HCEC 1CT (cell line): ENCODE measurements at regions not wholly inside any gene's neighbourhood (a gene's known extent, or its start where the extent isn't known, plus 50 kb on each side); places are given as distances from the start of the nearest gene placed in this dataset.

ENCODE experiments used
- DNase-seq: peaks from one replicate; pipeline ENCODE4 v3.0.0-alpha.2; 2017

GRCh38 chr5:4541334-4541733 is 598.8 kb upstream of the ADAMTS16 start:
- no peak for DNase-seq

- no peak for DNase-seq
These were observed 597.9 kb upstream of the ADAMTS16 start for GRCh38 chr5:4542145-4542778.

GRCh38 chr5:4544049-4544670 is 596.0 kb upstream of the ADAMTS16 start:
- DNase-seq, result no peak

- no peak for DNase-seq
These were observed 592.6 kb upstream of the ADAMTS16 start for GRCh38 chr5:4547547-4547946.

GRCh38 chr5:4548341-4548740 is 591.8 kb upstream of the ADAMTS16 start:
- DNase-seq, result no peak

GRCh38 chr5:4549351-4549750 is 590.8 kb upstream of the ADAMTS16 start:
- no peak for DNase-seq

- no peak for DNase-seq
These were observed 589.1 kb upstream of the ADAMTS16 start for GRCh38 chr5:4551034-4551433.

- no peak for DNase-seq
These were observed 587.0 kb upstream of the ADAMTS16 start for GRCh38 chr5:4553130-4553529.

GRCh38 chr5:4553978-4554377 is 586.2 kb upstream of the ADAMTS16 start:
- DNase-seq, result no peak

GRCh38 chr5:4555725-4556285 is 584.3 kb upstream of the ADAMTS16 start:
- DNase-seq, result no peak

GRCh38 chr5:4561403-4561802 is 578.7 kb upstream of the ADAMTS16 start:
- no peak for DNase-seq

- no peak for DNase-seq
These were observed 576.7 kb upstream of the ADAMTS16 start for GRCh38 chr5:4563400-4563799.

- no peak for DNase-seq
These were observed 569.8 kb upstream of the ADAMTS16 start for GRCh38 chr5:4570047-4570995.

- DNase-seq, result no peak
These were observed 568.7 kb upstream of the ADAMTS16 start for GRCh38 chr5:4571248-4571948.

- DNase-seq, result no peak
These were observed 567.6 kb upstream of the ADAMTS16 start for GRCh38 chr5:4572311-4573100.

GRCh38 chr5:4575608-4576007 is 564.5 kb upstream of the ADAMTS16 start:
- DNase-seq, result no peak

GRCh38 chr5:4576161-4576748 is 563.9 kb upstream of the ADAMTS16 start:
- DNase-seq, result no peak

GRCh38 chr5:4576908-4577307 is 563.2 kb upstream of the ADAMTS16 start:
- no peak for DNase-seq

- no peak for DNase-seq
These were observed 560.5 kb upstream of the ADAMTS16 start for GRCh38 chr5:4579679-4580078.

- DNase-seq, result no peak
These were observed 559.4 kb upstream of the ADAMTS16 start for GRCh38 chr5:4580772-4581171.

- no peak for DNase-seq
These were observed 558.8 kb upstream of the ADAMTS16 start for GRCh38 chr5:4581289-4581688.

- DNase-seq, result no peak
These were observed 555.1 kb upstream of the ADAMTS16 start for GRCh38 chr5:4584982-4585381.
